DLD1 (cell line): ENCODE measurements at regions not wholly inside any gene's neighbourhood (a gene's known extent, or its start where the extent isn't known, plus 50 kb on each side); places are given as distances from the start of the nearest gene placed in this dataset.
"Not testable (repeated sequence)": the region's sequence is repeated elsewhere in the genome, so short reads cannot be mapped to it uniquely, and the experiment has no call there.

ENCODE experiments used
- in situ Hi-C: cut with HindIII; loops from 2 replicates; pipeline ENCODE4 v1.10.0; 2017; ENCODE audit warnings: low sequenced_read_pairs

GRCh38 chr2:187075671-187076070, 226.7 kb upstream of the ZSWIM2 start:
- in situ Hi-C loops, result no loop called here

GRCh38 chr2:187075199-187075635, 226.2 kb upstream of the ZSWIM2 start:
- in situ Hi-C loops, result no loop called here

- in situ Hi-C loops, result no loop called here
Measured at GRCh38 chr2:187058198-187058597, 209.2 kb upstream of the ZSWIM2 start.

GRCh38 chr2:187057466-187057865, 208.5 kb upstream of the ZSWIM2 start:
- in situ Hi-C loops, result no loop called here

GRCh38 chr2:187056416-187057334, 207.7 kb upstream of the ZSWIM2 start:
- in situ Hi-C loops, result no loop called here

- in situ Hi-C loops, result no loop called here
Measured at GRCh38 chr2:187055463-187055862, 206.5 kb upstream of the ZSWIM2 start.

GRCh38 chr2:187054501-187055319, 205.7 kb upstream of the ZSWIM2 start:
- in situ Hi-C loops, result no loop called here

GRCh38 chr2:187051350-187051749, 202.4 kb upstream of the ZSWIM2 start:
- in situ Hi-C loops, result no loop called here

- in situ Hi-C loops, result no loop called here
Measured at GRCh38 chr2:187050409-187050998, 201.5 kb upstream of the ZSWIM2 start.

GRCh38 chr2:187037310-187037709, 188.3 kb upstream of the ZSWIM2 start:
- in situ Hi-C loops, result no loop called here

GRCh38 chr2:187034434-187034833, 185.5 kb upstream of the ZSWIM2 start:
- in situ Hi-C loops, result no loop called here

GRCh38 chr2:187024739-187025138, 175.8 kb upstream of the ZSWIM2 start:
- in situ Hi-C loops, result no loop called here

- in situ Hi-C loops, result not testable (repeated sequence)
Measured at GRCh38 chr2:187023996-187024395, 175.0 kb upstream of the ZSWIM2 start.

GRCh38 chr2:187017438-187017837, 168.5 kb upstream of the ZSWIM2 start:
- in situ Hi-C loops, result no loop called here

- in situ Hi-C loops, result no loop called here
Measured at GRCh38 chr2:187013058-187013457, 164.1 kb upstream of the ZSWIM2 start.

GRCh38 chr2:187011206-187011832, 162.3 kb upstream of the ZSWIM2 start:
- in situ Hi-C loops, result no loop called here

GRCh38 chr2:187009483-187010239, 160.7 kb upstream of the ZSWIM2 start:
- in situ Hi-C loops, result no loop called here

GRCh38 chr2:187008111-187008510, 159.1 kb upstream of the ZSWIM2 start:
- in situ Hi-C loops, result no loop called here

GRCh38 chr2:187003611-187004010, 154.6 kb upstream of the ZSWIM2 start:
- in situ Hi-C loops, result no loop called here

- in situ Hi-C loops, result no loop called here
Measured at GRCh38 chr2:187003038-187003554, 154.1 kb upstream of the ZSWIM2 start.
